DND-41 (cell line): ENCODE measurements at regions not wholly inside any gene's neighbourhood (a gene's known extent, or its start where the extent isn't known, plus 50 kb on each side); places are given as distances from the start of the nearest gene placed in this dataset.

Experiments used
- ATAC-seq: fragments of 200-7000 bp; cut with Tn5 transposase; 3 replicates; pipeline ENCODE4 v1.9.1; 2021; ENCODE audit warnings: low read depth; ENCODE audit not compliant: insufficient read depth
- DNase-seq: peaks from one replicate; pipeline ENCODE4 v3.0.0-alpha.2; 2020
- H2AFZ ChIP-seq: 2 replicates; pipeline ENCODE4 v1.6.0; 2012; ENCODE audit warnings: low read depth, low read length
- H3K27ac ChIP-seq: 2 replicates; pipeline ENCODE4 v1.5.1; 2012; ENCODE audit warnings: low read length, inconsistent platforms
- H3K27me3 ChIP-seq: fragments of 200-600 bp; sonication (generic); 2 replicates; pipeline ENCODE4 v1.6.0; 2012; ENCODE audit warnings: low read length, mild to moderate bottlenecking, inconsistent platforms; ENCODE audit not compliant: insufficient read depth, poor library complexity
- H3K36me3 ChIP-seq: 2 replicates; pipeline ENCODE4 v1.5.1; 2012; ENCODE audit warnings: low read length, inconsistent platforms; ENCODE audit not compliant: insufficient read depth
- H3K4me1 ChIP-seq: 2 replicates; pipeline ENCODE4 v1.5.1; 2012; ENCODE audit warnings: mild to moderate bottlenecking, low read length; ENCODE audit not compliant: insufficient read depth
- H3K4me2 ChIP-seq: 2 replicates; pipeline ENCODE4 v1.6.0; 2012; ENCODE audit warnings: mild to moderate bottlenecking, moderate library complexity, low read length, inconsistent platforms; ENCODE audit not compliant: insufficient read depth
- H3K4me3 ChIP-seq, 2 experiments: fragments of 200-600 bp in 1 of 2; shearing (Covaris generic) in 1 of 2; 2 replicates each; pipeline ENCODE4 v1.5.1; 2012 to 2016; ENCODE audit warnings: inconsistent platforms in 2 of 2, low read length in 2 of 2, mild to moderate bottlenecking in 2 of 2, low read depth in 1 of 2, moderate library complexity in 1 of 2
- H3K79me2 ChIP-seq: 2 replicates; pipeline ENCODE4 v1.6.0; 2012; ENCODE audit warnings: low read length, inconsistent platforms; ENCODE audit not compliant: insufficient read depth
- H3K9ac ChIP-seq: 2 replicates; pipeline ENCODE4 v1.6.0; 2012; ENCODE audit warnings: low read depth, mild to moderate bottlenecking, inconsistent platforms, low read length, moderate library complexity
- H3K9me3 ChIP-seq: 2 replicates; pipeline ENCODE4 v1.5.1; 2012; ENCODE audit warnings: low read length, moderate library complexity, mild to moderate bottlenecking, inconsistent platforms; ENCODE audit not compliant: insufficient read depth, severe bottlenecking
- H4K20me1 ChIP-seq: 2 replicates; pipeline ENCODE4 v1.6.0; 2012; ENCODE audit warnings: low read length; ENCODE audit not compliant: insufficient read depth
- EZH2 ChIP-seq: IDR thresholded peaks from 3 replicates; pipeline ENCODE4 v1.6.1; 2012; ENCODE audit warnings: borderline replicate concordance, low read depth, mild to moderate bottlenecking, moderate library complexity, low read length, inconsistent platforms; ENCODE audit not compliant: severe bottlenecking
- TF ChIP-seq, protein P1 (sequence below): IDR thresholded peaks from 2 replicates; pipeline ENCODE4 v1.5.1; 2012; ENCODE audit warnings: borderline replicate concordance, low read length, moderate library complexity, mild to moderate bottlenecking; ENCODE audit not compliant: poor library complexity, severe bottlenecking; ENCODE audit errors: extremely low read depth

DNA sequence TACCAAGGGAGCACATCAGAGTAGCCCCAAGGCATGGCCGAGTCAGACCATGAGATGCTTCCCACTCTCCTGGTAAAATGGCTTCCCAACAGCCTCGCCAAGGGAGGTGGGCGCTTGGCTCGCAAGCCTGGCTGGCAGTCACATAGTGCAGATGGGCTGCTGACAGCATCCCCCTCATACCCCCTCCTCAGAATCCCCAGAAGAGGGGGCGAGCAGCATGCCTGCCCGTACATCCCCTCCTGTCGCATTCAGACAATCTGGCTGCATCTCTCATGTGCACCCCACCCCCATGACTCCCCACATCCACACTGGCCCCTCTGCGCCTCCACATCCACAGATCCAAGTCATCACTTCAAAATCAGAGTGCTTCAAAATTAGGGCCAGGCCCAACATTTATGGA is 54.0 kb upstream of the CES5A start:
- Histone ChIP-seq H3K9ac (no peak overlapping the region), H2AFZ (no peak overlapping the region), H3K4me2 (no peak overlapping the region), H3K79me2 (no peaks in the 10 kb centered on the region), H3K36me3 (no peaks in the 10 kb centered on the region), H3K4me1 (no peaks in the 10 kb centered on the region), H3K9me3 (no peaks in the 10 kb centered on the region), H4K20me1 (no peaks in the 10 kb centered on the region), H3K4me3 (no peak overlapping the region), H3K27ac (no peak overlapping the region), H3K27me3 (no peaks in the 10 kb centered on the region)
- no peak for ATAC-seq
- no peak for TF ChIP-seq EZH2
- TF ChIP-seq, protein P1, sequence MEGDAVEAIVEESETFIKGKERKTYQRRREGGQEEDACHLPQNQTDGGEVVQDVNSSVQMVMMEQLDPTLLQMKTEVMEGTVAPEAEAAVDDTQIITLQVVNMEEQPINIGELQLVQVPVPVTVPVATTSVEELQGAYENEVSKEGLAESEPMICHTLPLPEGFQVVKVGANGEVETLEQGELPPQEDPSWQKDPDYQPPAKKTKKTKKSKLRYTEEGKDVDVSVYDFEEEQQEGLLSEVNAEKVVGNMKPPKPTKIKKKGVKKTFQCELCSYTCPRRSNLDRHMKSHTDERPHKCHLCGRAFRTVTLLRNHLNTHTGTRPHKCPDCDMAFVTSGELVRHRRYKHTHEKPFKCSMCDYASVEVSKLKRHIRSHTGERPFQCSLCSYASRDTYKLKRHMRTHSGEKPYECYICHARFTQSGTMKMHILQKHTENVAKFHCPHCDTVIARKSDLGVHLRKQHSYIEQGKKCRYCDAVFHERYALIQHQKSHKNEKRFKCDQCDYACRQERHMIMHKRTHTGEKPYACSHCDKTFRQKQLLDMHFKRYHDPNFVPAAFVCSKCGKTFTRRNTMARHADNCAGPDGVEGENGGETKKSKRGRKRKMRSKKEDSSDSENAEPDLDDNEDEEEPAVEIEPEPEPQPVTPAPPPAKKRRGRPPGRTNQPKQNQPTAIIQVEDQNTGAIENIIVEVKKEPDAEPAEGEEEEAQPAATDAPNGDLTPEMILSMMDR = no peak
- DNase-seq = no peak

DNA sequence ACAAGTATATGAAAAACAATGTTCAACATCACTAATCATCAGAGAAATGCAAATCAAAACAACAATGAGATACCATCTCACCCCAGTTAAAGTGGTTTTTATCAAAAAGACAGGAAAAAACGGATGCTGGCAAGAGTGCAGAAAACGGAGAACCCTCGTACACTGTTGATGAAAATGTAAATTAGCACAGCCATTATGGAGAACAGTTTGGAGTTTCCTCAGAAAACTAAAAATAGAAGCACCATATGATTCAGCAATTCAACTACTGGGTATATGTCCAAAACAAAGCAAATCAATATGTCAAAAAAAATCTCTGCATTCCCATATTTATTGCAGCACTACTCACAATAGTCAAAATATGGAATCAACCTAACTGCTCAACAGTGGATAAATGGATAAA is 50.1 kb upstream of the CES5A start:
- Histone ChIP-seq H3K9me3 (no peaks in the 10 kb centered on the region), H3K9ac (no peak overlapping the region), H3K36me3 (no peaks in the 10 kb centered on the region), H4K20me1 (no peaks in the 10 kb centered on the region), H3K27me3 (peaks cover 4% of the 10 kb centered on the region), H3K4me1 (no peaks in the 10 kb centered on the region), H3K79me2 (no peaks in the 10 kb centered on the region), H3K27ac (no peak overlapping the region), H3K4me2 (no peak overlapping the region), H2AFZ (no peak overlapping the region), H3K4me3 (no peak overlapping the region)
- ATAC-seq (no peak), DNase-seq (no peak)
- TF ChIP-seq, protein P1 = no peak
- TF ChIP-seq EZH2 = no peak
